Motor neuron (in vitro differentiated cells): ENCODE measurements at regions not wholly inside any gene's neighbourhood (a gene's known extent, or its start where the extent isn't known, plus 50 kb on each side); places are given as distances from the start of the nearest gene placed in this dataset.

ENCODE experiments used
- ATAC-seq, 8 experiments: fragments of 200-7000 bp; cut with Tn5 transposase; replicated peaks in 6 of 8; 2 replicates each; pipeline ENCODE4 v1.8.0; 2021; ENCODE audit warnings: mild to moderate bottlenecking in 8 of 8, moderate library complexity in 8 of 8
- H3K27ac ChIP-seq, 2 donors: fragments of 250-450 bp; sonication (Bioruptor Pico); 2 replicates each; pipeline ENCODE4 v1.9.0; 2021; ENCODE audit warnings: antibody characterized with exemption in 2 of 2, mild to moderate bottlenecking in 2 of 2, moderate library complexity in 1 of 2
- H3K4me1 ChIP-seq, 2 donors: fragments of 250-450 bp; sonication (Bioruptor Pico); replicated peaks in 1 of 2; 2 replicates each; pipeline ENCODE4 v1.6.1; 2021; ENCODE audit warnings: antibody characterized with exemption in 2 of 2, mild to moderate bottlenecking in 2 of 2, moderate library complexity in 1 of 2
- H3K4me3 ChIP-seq, 5 donors: fragments of 250-450 bp; sonication (Bioruptor Pico); 2 replicates each; pipeline ENCODE4 v1.9.0; 2021; ENCODE audit warnings: antibody characterized with exemption in 5 of 5, mild to moderate bottlenecking in 5 of 5, moderate library complexity in 4 of 5
- WGBS, 10 experiments: fragments of 450-650 bp; shearing (Covaris generic); methylation state at CpG; one replicate each; pipeline ENCODE4 v1.0.0; 2022; 5-methylcytosine and 5-hydroxymethylcytosine counted together
- in situ Hi-C, 9 experiments: fragments of 400-800 bp; cut with MboI; loops; one replicate each; pipeline ENCODE4 v1.15.0; 2021; ENCODE audit warnings: low sequenced_read_pairs in 9 of 9, low pct_unique_long_range_greater_than_20kb in 2 of 9; ENCODE audit not compliant: unreplicated experiment in 9 of 9

GRCh38 chr21:31503467-31503866, 156.0 kb upstream of the SOD1 start:
- in situ Hi-C loops = no loop called here
- H3K27ac ChIP-seq = no peak overlapping the region
- WGBS, 10 experiments = no CpG with 5 or more reads among the region's 2 CpGs
- no peak for ATAC-seq
- no peak overlapping the region for H3K4me3 ChIP-seq
- H3K4me1 ChIP-seq = no peaks in the 10 kb centered on the region

DNA sequence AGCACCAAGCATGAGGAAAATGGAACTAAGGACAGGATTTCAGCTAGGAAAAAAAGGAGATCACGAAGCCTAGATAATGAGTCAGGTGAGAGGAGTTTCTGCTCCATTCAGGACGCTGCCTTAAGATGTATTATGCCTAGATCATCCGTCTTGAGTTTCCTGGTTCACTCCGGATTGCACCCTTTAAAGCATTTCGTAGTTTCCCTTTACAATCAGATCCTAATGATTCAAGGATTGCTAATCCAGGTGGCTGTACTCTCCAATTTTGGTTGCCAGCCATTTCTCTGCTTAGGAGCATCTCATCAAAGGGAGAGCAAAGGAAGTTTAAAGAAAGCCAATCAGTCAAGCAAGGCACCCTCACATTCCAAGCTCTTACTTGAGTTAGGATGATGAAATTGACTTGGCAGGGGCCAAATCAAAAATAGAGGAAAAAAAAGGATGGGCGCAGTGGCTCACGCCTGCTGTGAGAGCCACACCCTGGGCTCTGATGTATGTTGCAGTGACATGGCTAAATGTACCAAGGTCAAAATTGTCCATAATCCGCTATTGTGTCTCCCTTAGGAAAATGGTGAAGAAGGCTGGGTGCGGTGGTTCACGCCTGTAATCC, 156.9 kb upstream of the SOD1 start:
- Histone ChIP-seq H3K4me3 (no peak overlapping the region), H3K4me1 (peaks cover 0 to 3% of the 10 kb centered on the region in 2 donors), H3K27ac (no peak overlapping the region)
- in situ Hi-C loops = no loop called here
- WGBS, 10 experiments = 10 to 100% (median 74%) methylated on average over 1 to 10 of the region's 10 CpGs
- no peak for ATAC-seq

DNA sequence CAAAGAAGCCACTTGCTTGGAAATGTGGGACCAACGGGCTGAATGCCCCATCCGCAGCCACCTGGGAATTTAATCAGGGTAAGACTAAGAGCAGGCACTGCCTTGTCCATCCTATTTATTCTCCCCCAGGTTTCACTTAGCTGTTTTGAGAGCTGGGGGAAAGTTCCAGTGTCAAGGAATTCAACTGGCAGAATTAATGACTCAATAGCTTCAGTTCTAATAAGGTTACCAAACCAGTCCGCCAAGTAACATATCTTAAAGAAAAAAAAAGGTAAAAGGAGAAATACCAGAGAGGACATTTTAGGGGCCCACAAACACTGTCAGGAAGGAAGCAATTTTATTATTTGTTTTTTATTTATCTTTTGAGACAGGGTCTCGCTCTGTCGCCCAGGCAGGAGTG, 157.6 kb upstream of the SOD1 start:
- in situ Hi-C loops = no loop called here
- H3K27ac ChIP-seq = no peak overlapping the region

GRCh38 chr21:31500982-31501381, 156.9 kb upstream of the TIAM1 start:
- no peak overlapping the region for H3K4me3 ChIP-seq
- WGBS, 10 experiments = 20 to 100% (median 82%) methylated on average over 1 to 5 of the region's 7 CpGs; no CpG with 5 or more reads in 3 of the 10 experiments
- ATAC-seq = no peak
- peaks cover 0 to 3% of the 10 kb centered on the region in 2 donors for H3K4me1 ChIP-seq
- in situ Hi-C loops = no loop called here
- no peak overlapping the region for H3K27ac ChIP-seq

More for the DNA sequence above, 157.6 kb upstream of the SOD1 start:
- 58 to 100% (median 98%) methylated on average over 1 to 5 of the region's 5 CpGs; no CpG with 5 or more reads in 1 of the 10 experiments for WGBS, 10 experiments
- H3K4me1 ChIP-seq = peaks cover 0 to 3% of the 10 kb centered on the region in 2 donors
- no peak for ATAC-seq
- H3K4me3 ChIP-seq = no peak overlapping the region

DNA sequence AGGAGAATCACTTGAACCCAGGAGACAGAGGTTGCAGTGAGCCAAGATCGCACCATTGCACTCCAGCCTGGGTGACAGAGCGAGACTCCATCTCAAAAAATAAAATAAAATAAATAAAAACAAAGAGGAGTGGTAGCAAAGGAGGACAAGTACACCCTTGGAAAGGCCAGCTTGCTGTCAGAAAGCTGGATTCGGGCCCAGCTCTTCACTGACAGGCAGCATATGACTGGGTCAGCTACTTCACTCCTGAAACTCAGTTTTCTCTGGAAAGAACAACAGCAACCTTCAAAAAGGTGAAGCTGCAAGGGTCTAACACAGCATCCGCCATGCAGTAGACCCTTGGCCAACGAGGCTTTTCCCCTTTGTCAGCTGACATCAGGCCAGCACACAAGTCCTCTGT, 156.0 kb upstream of the TIAM1 start:
- in situ Hi-C loops = no loop called here
- WGBS, 10 experiments = 27 to 96% (median 82%) methylated on average over 1 to 4 of the region's 5 CpGs; no CpG with 5 or more reads in 2 of the 10 experiments
- no peak overlapping the region for H3K27ac ChIP-seq
- H3K4me3 ChIP-seq = no peak overlapping the region
- peaks cover 0 to 3% of the 10 kb centered on the region in 2 donors for H3K4me1 ChIP-seq
- ATAC-seq = no peak

DNA sequence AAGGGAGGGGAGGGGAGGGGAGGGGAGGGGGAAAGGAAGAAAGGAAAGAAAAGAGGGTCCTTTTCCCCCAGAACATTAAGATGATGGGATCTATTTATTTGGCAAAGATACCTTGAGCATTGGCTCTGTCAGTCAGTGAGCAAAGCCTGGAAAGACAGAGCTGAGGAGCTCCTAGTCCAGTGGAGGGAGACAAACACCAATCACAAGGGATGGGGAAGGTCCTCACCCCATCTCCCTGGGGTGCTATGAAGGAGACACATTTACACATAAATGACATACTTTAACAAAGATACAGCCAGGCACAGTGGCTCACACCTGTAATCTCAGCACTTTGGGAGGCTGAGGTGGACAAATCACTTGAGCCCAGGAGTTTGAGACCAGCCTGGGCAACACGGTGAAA, 154.9 kb upstream of the TIAM1 start:
- WGBS, 10 experiments = 0 to 20% methylated on average over 1 of the region's 1 CpG; no CpG with 5 or more reads in 8 of the 10 experiments
- Histone ChIP-seq H3K27ac (no peak overlapping the region), H3K4me3 (no peak overlapping the region), H3K4me1 (peaks cover 0 to 3% of the 10 kb centered on the region in 2 donors)
- ATAC-seq = no peak
- in situ Hi-C loops = no loop called here

DNA sequence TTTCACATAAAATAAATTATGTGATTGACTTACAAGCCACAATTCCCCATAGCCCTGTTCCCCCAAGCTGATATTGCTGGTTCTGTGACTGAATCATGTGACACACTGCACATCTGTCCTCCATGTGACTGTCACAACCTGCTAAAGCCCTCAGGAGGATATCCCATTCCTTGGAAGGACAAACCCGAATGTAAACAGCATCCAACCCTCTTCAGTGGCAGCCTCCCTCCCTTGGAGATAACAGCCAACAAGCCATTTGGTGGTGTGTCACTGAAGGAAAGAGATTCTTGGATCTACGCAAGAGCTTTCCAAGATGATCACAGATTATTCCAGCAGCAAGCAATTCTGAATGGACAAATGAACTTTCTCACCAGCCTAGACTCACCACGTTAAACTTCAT, 153.9 kb upstream of the TIAM1 start:
- 0 to 100% (median 81%) methylated on average over 1 to 3 of the region's 3 CpGs; no CpG with 5 or more reads in 4 of the 10 experiments for WGBS, 10 experiments
- no peak overlapping the region for H3K27ac ChIP-seq
- in situ Hi-C loops = no loop called here

DNA sequence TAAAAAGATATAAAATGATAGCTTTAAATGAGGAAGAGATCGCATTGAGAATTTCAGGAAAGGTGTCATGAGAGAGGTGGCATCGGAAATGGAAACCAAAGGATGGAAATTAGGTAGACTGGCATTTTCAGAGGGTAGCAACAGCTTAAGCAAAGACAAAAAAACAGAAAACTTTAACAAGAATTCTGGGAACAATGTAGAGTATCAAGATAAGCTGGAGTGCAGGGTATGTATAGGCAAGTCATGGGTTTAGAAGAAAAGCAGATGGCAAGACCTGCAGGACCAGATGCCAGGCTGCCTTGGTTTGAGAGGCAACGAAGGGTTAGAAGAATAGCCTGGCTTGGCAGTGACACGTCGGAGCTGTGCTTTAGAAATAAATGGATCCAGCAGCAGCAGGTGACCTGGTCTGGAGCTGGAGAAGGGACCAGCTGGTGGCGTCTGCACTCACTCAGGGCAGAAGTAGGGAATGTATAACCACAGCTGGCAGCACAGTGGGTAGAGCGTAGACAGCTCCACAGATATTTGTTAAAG, 149.4 kb upstream of the TIAM1 start:
- ATAC-seq = no peak
- in situ Hi-C loops = no loop called here

More for the DNA sequence above, 153.9 kb upstream of the TIAM1 start:
- Histone ChIP-seq H3K4me3 (no peak overlapping the region), H3K4me1 (peaks cover 0 to 3% of the 10 kb centered on the region in 2 donors)
- peak in 5 of 8 experiments; percentile 44 to 90 (median 65) for ATAC-seq

DNA sequence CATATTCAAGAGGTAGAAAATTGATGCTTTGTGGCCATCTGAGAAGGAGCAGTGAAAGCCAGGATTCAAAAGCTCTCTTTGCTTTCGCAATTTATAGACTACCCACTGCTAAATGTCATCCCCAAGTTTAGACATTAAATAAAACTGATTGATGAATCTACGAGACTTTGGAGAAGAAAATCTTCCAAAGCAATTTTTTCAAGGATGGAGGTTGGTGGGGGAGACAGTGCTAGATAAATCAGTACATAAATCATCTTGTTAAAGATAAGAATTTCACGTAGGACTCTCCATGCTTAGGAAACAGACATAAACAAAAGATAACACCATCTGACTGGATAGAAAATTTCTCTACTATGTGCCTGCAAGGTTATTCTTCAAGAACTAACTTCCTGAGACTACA, 147.6 kb upstream of the TIAM1 start:
- in situ Hi-C loops = no loop called here
- no peak overlapping the region for H3K4me3 ChIP-seq
- no peak for ATAC-seq
- 22 to 100% (median 85%) methylated on average over 1 to 3 of the region's 3 CpGs; no CpG with 5 or more reads in 1 of the 10 experiments for WGBS, 10 experiments
- peaks cover 8 to 11% of the 10 kb centered on the region in 2 donors for H3K4me1 ChIP-seq
- H3K27ac ChIP-seq = no peak overlapping the region

More for the DNA sequence above, 149.4 kb upstream of the TIAM1 start:
- no peak overlapping the region for H3K27ac ChIP-seq
- H3K4me3 ChIP-seq = no peak overlapping the region
- peaks cover 11% of the 10 kb centered on the region in 2 donors for H3K4me1 ChIP-seq
- 0 to 100% (median 83%) methylated on average over 2 to 7 of the region's 7 CpGs; no CpG with 5 or more reads in 1 of the 10 experiments for WGBS, 10 experiments

GRCh38 chr21:31490443-31490842, 146.4 kb upstream of the TIAM1 start:
- Histone ChIP-seq H3K27ac (peak overlapping the region in 1 of 2 donors; percentile 29), H3K4me3 (no peak overlapping the region), H3K4me1 (peaks cover 8 to 11% of the 10 kb centered on the region in 2 donors)
- 100% methylated on average over 2 of the region's 2 CpGs; no CpG with 5 or more reads in 9 of the 10 experiments for WGBS, 10 experiments
- in situ Hi-C loops = no loop called here
- peak in 7 of 8 experiments; percentile 31 to 99 (median 64) for ATAC-seq

- in situ Hi-C loops = no loop called here
- WGBS, 10 experiments = 7 to 100% (median 83%) methylated on average over 1 to 2 of the region's 2 CpGs; no CpG with 5 or more reads in 1 of the 10 experiments
- no peak for ATAC-seq
- H3K27ac ChIP-seq = no peak overlapping the region
- H3K4me1 ChIP-seq = peaks cover 8 to 11% of the 10 kb centered on the region in 2 donors
- H3K4me3 ChIP-seq = no peak overlapping the region
Measured at GRCh38 chr21:31489726-31490125, 145.7 kb upstream of the TIAM1 start.

GRCh38 chr21:31489014-31489413, 145.0 kb upstream of the TIAM1 start:
- H3K4me1 ChIP-seq = peaks cover 8 to 11% of the 10 kb centered on the region in 2 donors
- in situ Hi-C loops = no loop called here
- H3K4me3 ChIP-seq = no peak overlapping the region
- WGBS, 10 experiments = 22 to 100% (median 83%) methylated on average over 1 to 5 of the region's 6 CpGs; no CpG with 5 or more reads in 1 of the 10 experiments
- no peak for ATAC-seq
- H3K27ac ChIP-seq = no peak overlapping the region

- WGBS, 10 experiments = 0 to 100% (median 71%) methylated on average over 1 to 4 of the region's 5 CpGs; no CpG with 5 or more reads in 5 of the 10 experiments
- in situ Hi-C loops = no loop called here
- no peak overlapping the region for H3K27ac ChIP-seq
- H3K4me3 ChIP-seq = no peak overlapping the region
- ATAC-seq = no peak
- H3K4me1 ChIP-seq = no peaks in the 10 kb centered on the region
Measured at GRCh38 chr21:31484219-31484618, 140.2 kb upstream of the TIAM1 start.
